Heart right ventricle (tissue), 16 donors: ENCODE measurements at regions not wholly inside any gene's neighbourhood (a gene's known extent, or its start where the extent isn't known, plus 50 kb on each side); places are given as distances from the start of the nearest gene placed in this dataset.

Experiments used
- ATAC-seq, 8 donors: fragments of 200-7000 bp; cut with Tn5 transposase; one replicate each; pipeline ENCODE4 v1.9.1; 2020; ENCODE audit warnings: mild to moderate bottlenecking in 8 of 8, moderate library complexity in 8 of 8, moderate number of reproducible peaks in 1 of 8
- DNase-seq, 2 donors: peaks; one replicate each; pipeline ENCODE4 v3.0.0-alpha.2; 2020
- H3K27ac ChIP-seq, 10 donors: fragments of 200-600 bp; sonication (generic) in 2 of 10; one replicate each; pipeline versions ENCODE4 v1.5.0 to v1.8.0; 2020 to 2022; ENCODE audit warnings: mild to moderate bottlenecking in 3 of 10
- H3K27me3 ChIP-seq, 7 donors: fragments of 200-600 bp; one replicate each; pipeline ENCODE4 v1.8.0; 2021 to 2022; ENCODE audit warnings: mild to moderate bottlenecking in 2 of 7
- H3K36me3 ChIP-seq, 9 donors: fragments of 200-600 bp; sonication (generic) in 1 of 9; one replicate each; pipeline versions ENCODE4 v1.5.0 to v1.8.0; 2020 to 2022; ENCODE audit warnings: mild to moderate bottlenecking in 2 of 9
- H3K4me1 ChIP-seq, 9 donors: fragments of 200-600 bp; sonication (generic) in 1 of 9; one replicate each; pipeline versions ENCODE4 v1.5.0 to v1.8.0; 2020 to 2022; ENCODE audit warnings: mild to moderate bottlenecking in 4 of 9
- H3K4me3 ChIP-seq, 10 donors: fragments of 200-600 bp; sonication (generic) in 2 of 10; one replicate each; pipeline versions ENCODE4 v1.5.0 to v1.8.0; 2020 to 2022; ENCODE audit warnings: mild to moderate bottlenecking in 7 of 10, moderate library complexity in 2 of 10
- H3K9me3 ChIP-seq, 11 donors: fragments of 200-600 bp in 10 of 11; sonication (generic) in 2 of 11; one replicate each; pipeline versions ENCODE4 v1.5.0 to v1.8.0; 2013 to 2022; ENCODE audit warnings: mild to moderate bottlenecking in 2 of 11, control low read depth in 1 of 11, moderate library complexity in 1 of 11
- CTCF ChIP-seq, 9 donors: fragments of 200-600 bp; sonication (generic) in 2 of 9; IDR thresholded peaks; one replicate each; pipeline versions ENCODE4 v1.5.0 to v1.8.0; 2021 to 2022; ENCODE audit warnings: antibody characterized with exemption in 9 of 9, mild to moderate bottlenecking in 5 of 9, moderate library complexity in 1 of 9
- WGBS, 2 donors: extraction: QIAGEN DNeasy Blood & Tissue Kit; methylation state at CpG; one replicate each; pipeline ENCODE4 v1.1.7; 2013; ENCODE audit warnings: inconsistent platforms in 1 of 2; 5-methylcytosine and 5-hydroxymethylcytosine counted together
- intact Hi-C, 10 donors: fragments of 100-400 bp; cut with DNase I; formaldehyde crosslinking; loops; one replicate each; pipeline versions ENCODE4 v1.11.1 to v1.14.2; 2022
- donor health status: Arrhythmogenic right ventricular cardiomyopathy.
- donor health status: ischemic (EF 13 %, LVEDD 7.1; RV severe dilation, severe dysfunction).
- donor health status: healthy with polysubstance abuse.
- donor health status: DM: no; HTN: yes; CAD: no.
- donor health status: DM: no; HTN: no; CAD: no.
- donor health status: ischemic (EF 25% LVEDD 6.9; RV normal size, moderate dysfunction).
- donor health status: ischemic (EF 25% LVEDD 5.7; RV mildly dilated, moderate dysfunction).
- donor health status: healthy.
- donor health status: DM: yes; HTN: yes; CAD: no.
- donor health status: Ischemic cardiomyopathy.
- donor health status: ischemic (EF 35%, LVEDD 5.7; RV mildly dilated, moderate dysfunction).
- donor health status: nonischemic (EF 11% LVEDD 7.7; RV severe dilation, severe dysfunction).
- donor health status: DM: yes; HTN: yes; CAD: no.
- donor health status: PGD.
- donor health status: ischemic (EF 29% LVEDD 5.4; RV normal size, mild dysfunction).
- donor health status: nonischemic (EF 23%, LVEDD 6.1; RV moderate dilation, normal function).

- H3K27me3 ChIP-seq: no peaks in the 10 kb centered on the region
- intact Hi-C loops: no loop called here
- no peaks in the 10 kb centered on the region for H3K36me3 ChIP-seq
- no peak for TF ChIP-seq CTCF (IDR thresholded peaks at IDR 0.05)
- no peak for DNase-seq
- peaks cover 0 to 3% (median 0%) of the 10 kb centered on the region in 11 donors for H3K9me3 ChIP-seq
- H3K27ac ChIP-seq: no peak overlapping the region
- H3K4me3 ChIP-seq: no peak overlapping the region
- H3K4me1 ChIP-seq: no peaks in the 10 kb centered on the region
- WGBS, 2 donors: 76 to 82% methylated on average over 5 of the region's 5 CpGs
- no peak for ATAC-seq
Measured at GRCh38 chr18:76054156-76054555, 440.9 kb downstream of the ZNF516 start.

GRCh38 chr18:76053551-76053950, 441.5 kb downstream of the ZNF516 start:
- Histone ChIP-seq H3K4me3 (no peak overlapping the region), H3K27ac (no peak overlapping the region), H3K9me3 (peaks cover 0 to 6% (median 0%) of the 10 kb centered on the region in 11 donors), H3K4me1 (no peaks in the 10 kb centered on the region), H3K36me3 (no peaks in the 10 kb centered on the region), H3K27me3 (no peaks in the 10 kb centered on the region)
- intact Hi-C loops: no loop called here
- 88 to 89% methylated on average over 8 of the region's 8 CpGs for WGBS, 2 donors
- no peak for TF ChIP-seq CTCF (IDR thresholded peaks at IDR 0.05)
- DNase-seq (no peak), ATAC-seq (no peak)

GRCh38 chr18:76052227-76052595, 442.8 kb downstream of the ZNF516 start:
- no peak for DNase-seq
- intact Hi-C loops: no loop called here
- no peak for ATAC-seq
- WGBS, 2 donors: 88 to 89% methylated on average over 9 of the region's 9 CpGs
- Histone ChIP-seq H3K27me3 (no peaks in the 10 kb centered on the region), H3K9me3 (peaks cover 0 to 6% (median 0%) of the 10 kb centered on the region in 11 donors), H3K4me3 (no peak overlapping the region), H3K4me1 (no peaks in the 10 kb centered on the region), H3K36me3 (no peaks in the 10 kb centered on the region), H3K27ac (no peak overlapping the region)
- no peak for TF ChIP-seq CTCF (IDR thresholded peaks at IDR 0.05)

- TF ChIP-seq CTCF (IDR thresholded peaks at IDR 0.05): no peak
- DNase-seq: no peak
- no peak overlapping the region for H3K4me3 ChIP-seq
- no peak for ATAC-seq
- no peaks in the 10 kb centered on the region for H3K36me3 ChIP-seq
- H3K27me3 ChIP-seq: no peaks in the 10 kb centered on the region
- H3K4me1 ChIP-seq: no peaks in the 10 kb centered on the region
- peaks cover 0 to 6% (median 0%) of the 10 kb centered on the region in 11 donors for H3K9me3 ChIP-seq
- 48 to 60% methylated on average over 14 of the region's 14 CpGs for WGBS, 2 donors
- intact Hi-C loops: no loop called here
- H3K27ac ChIP-seq: no peak overlapping the region
Measured at GRCh38 chr18:76051396-76052226, 443.4 kb downstream of the ZNF516 start.
